GM13976 (cell line): ENCODE measurements at regions not wholly inside any gene's neighbourhood (a gene's known extent, or its start where the extent isn't known, plus 50 kb on each side); places are given as distances from the start of the nearest gene placed in this dataset.

Experiments used
- DNase-seq: peaks from one replicate; pipeline ENCODE4 v3.0.0; 2012; ENCODE audit warnings: low spot score
- CTCF ChIP-seq: IDR thresholded peaks from 2 replicates; pipeline ENCODE4 v1.5.1; 2012; ENCODE audit warnings: borderline replicate concordance, mild to moderate bottlenecking; ENCODE audit not compliant: insufficient read depth; ENCODE audit errors: extremely low read depth, missing control alignments, control extremely low read depth
- in situ Hi-C: fragments of 300-500 bp; cut with MboI; formaldehyde crosslinking; loops from one replicate; pipeline ENCODE4 v1.12.0; 2022; ENCODE audit warnings: low sequenced_read_pairs, mixed read lengths, inconsistent platforms; ENCODE audit not compliant: unreplicated experiment

GRCh38 chr7:32406386-32406785, 83.8 kb downstream of the LSM5 start:
- TF ChIP-seq CTCF, result no peak
- in situ Hi-C loops, result no loop called here
- DNase-seq, result no peak

GRCh38 chr7:32403463-32404229, 86.5 kb downstream of the LSM5 start:
- DNase-seq, result no peak
- TF ChIP-seq CTCF, result no peak
- in situ Hi-C loops, result no loop called here

- no peak for DNase-seq
- in situ Hi-C loops, result no loop called here
- no peak for TF ChIP-seq CTCF
Measured at GRCh38 chr7:32400676-32401075, 89.5 kb downstream of the LSM5 start.

- DNase-seq, result no peak
- TF ChIP-seq CTCF, result no peak
- in situ Hi-C loops, result no loop called here
Measured at GRCh38 chr7:32399311-32399710, 90.9 kb downstream of the LSM5 start.

- no peak for TF ChIP-seq CTCF
- no peak for DNase-seq
- in situ Hi-C loops, result no loop called here
Measured at GRCh38 chr7:32395168-32395567, 95.0 kb downstream of the LSM5 start.

GRCh38 chr7:32393861-32394260, 96.3 kb downstream of the LSM5 start:
- no peak for DNase-seq
- no peak for TF ChIP-seq CTCF
- in situ Hi-C loops, result no loop called here
